ENCODE measurements at regions not wholly inside any gene's neighbourhood (a gene's known extent, or its start where the extent isn't known, plus 50 kb on each side); places are given as distances from the start of the nearest gene placed in this dataset.

GRCh38 chr12:17511369-17511768 is 578.6 kb downstream of the RERGL start:
- TF ChIP-seq CTCF (IDR thresholded peaks at IDR 0.05 in 2 of 3, conservative IDR thresholded peaks at IDR 0.05 in 1 of 3; ENCODE audit: insufficient read depth in 2 of 3, low read depth in 1 of 3, low read length in 3 of 3) (no peak), THAP7 (CRISPR knock-in tag; IDR thresholded peaks at IDR 0.05) (no peak)

All from K562 (cell line).